Liver (tissue), 6 donors: ENCODE measurements at regions not wholly inside any gene's neighbourhood (a gene's known extent, or its start where the extent isn't known, plus 50 kb on each side); places are given as distances from the start of the nearest gene placed in this dataset.
"Not testable (repeated sequence)": the region's sequence is repeated elsewhere in the genome, so short reads cannot be mapped to it uniquely, and the experiment has no call there.

Source experiments
- DNase-seq: peaks from one replicate; pipeline ENCODE4 v3.0.0-alpha.2; 2017; ENCODE audit warnings: low spot score
- H3K27ac ChIP-seq, 2 donors: one replicate each; pipeline ENCODE4 v1.7.0; 2013; ENCODE audit warnings: inconsistent platforms in 2 of 2, low read length in 2 of 2, control low read depth in 1 of 2, low read depth in 1 of 2, mild to moderate bottlenecking in 1 of 2
- H3K27me3 ChIP-seq, 4 donors: one replicate each; pipeline versions ENCODE4 v1.6.1 to v1.7.0; 2013; ENCODE audit warnings: low read length in 3 of 4, inconsistent platforms in 1 of 4, mild to moderate bottlenecking in 1 of 4, moderate library complexity in 1 of 4; ENCODE audit not compliant: control insufficient read depth in 4 of 4, insufficient read depth in 4 of 4
- H3K36me3 ChIP-seq, 4 donors: one replicate each; pipeline versions ENCODE4 v1.6.1 to v1.7.0; 2013; ENCODE audit warnings: low read length in 3 of 4, mild to moderate bottlenecking in 3 of 4, low read depth in 1 of 4, moderate library complexity in 1 of 4; ENCODE audit not compliant: control insufficient read depth in 4 of 4, insufficient read depth in 3 of 4
- H3K4me1 ChIP-seq, 4 donors: one replicate each; pipeline versions ENCODE4 v1.6.1 to v1.7.0; 2013; ENCODE audit warnings: low read length in 3 of 4, mild to moderate bottlenecking in 3 of 4, moderate library complexity in 1 of 4; ENCODE audit not compliant: control insufficient read depth in 4 of 4, insufficient read depth in 4 of 4
- H3K4me3 ChIP-seq, 3 donors: one replicate each; pipeline versions ENCODE4 v1.6.1 to v1.7.0; 2013; ENCODE audit warnings: low read length in 3 of 3, control low read depth in 1 of 3, low read depth in 1 of 3, mild to moderate bottlenecking in 1 of 3
- H3K9ac ChIP-seq, 2 donors: one replicate each; pipeline ENCODE4 v1.7.0; 2013; ENCODE audit warnings: low read length in 2 of 2, mild to moderate bottlenecking in 2 of 2, moderate library complexity in 2 of 2, control low read depth in 1 of 2, low read depth in 1 of 2
- H3K9me3 ChIP-seq, 4 donors: one replicate each; pipeline versions ENCODE4 v1.6.1 to v1.7.0; 2013; ENCODE audit warnings: low read length in 3 of 4; ENCODE audit not compliant: control insufficient read depth in 4 of 4
- WGBS: extraction: QIAGEN DNeasy Blood & Tissue Kit; methylation state at CpG from one replicate; pipeline ENCODE4 v1.1.7; 2013; 5-methylcytosine and 5-hydroxymethylcytosine counted together
- donor health status: healthy.
- donor health status: healthy.
- donor health status: healthy.

DNA sequence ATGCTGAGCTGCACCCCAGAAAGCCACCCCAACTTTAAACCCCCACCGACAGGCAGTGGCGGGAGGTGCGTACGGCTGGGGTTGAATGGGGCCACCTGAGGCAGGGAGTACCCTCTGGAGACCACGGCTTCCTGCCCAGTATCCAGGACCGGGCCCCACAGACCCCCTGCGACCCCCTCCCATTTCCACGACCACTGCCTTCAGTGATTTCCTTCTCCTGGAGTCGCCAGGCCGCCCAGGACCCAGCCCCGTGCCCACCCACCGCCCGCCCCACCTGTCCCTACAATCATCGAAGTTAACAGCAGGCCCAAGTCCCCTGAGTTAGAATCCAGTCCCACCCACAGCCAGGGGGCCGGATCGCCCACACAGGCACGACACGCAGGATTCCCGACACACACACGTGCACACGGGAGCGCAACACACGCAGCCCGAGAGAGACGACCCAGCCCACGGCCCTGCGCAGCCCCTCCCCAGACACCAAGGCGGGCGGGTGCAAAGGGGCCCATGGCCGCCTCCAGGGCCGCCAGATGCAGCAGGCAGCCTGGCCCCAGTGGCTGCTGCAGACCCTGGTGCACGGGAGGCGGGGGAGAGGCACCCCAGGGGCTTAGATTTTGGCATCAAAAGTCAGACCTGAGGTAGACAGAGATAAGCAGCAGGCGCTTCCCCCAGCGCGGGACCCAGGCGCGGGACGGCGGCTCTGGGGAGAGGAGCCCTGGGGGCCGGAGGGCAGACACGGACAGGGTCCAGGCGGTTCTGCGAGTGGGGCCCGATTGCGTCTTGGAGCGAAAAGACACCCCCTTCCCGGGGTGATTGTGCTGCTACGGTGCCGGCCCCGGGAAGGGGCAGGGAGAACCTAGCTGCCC lies 104.8 kb downstream of the SPATA31A6 start:
- H3K27ac ChIP-seq, H3K4me1 ChIP-seq, H3K9me3 ChIP-seq, H3K36me3 ChIP-seq, H3K9ac ChIP-seq, H3K4me3 ChIP-seq, H3K27me3 ChIP-seq, DNase-seq: not testable (repeated sequence)
- WGBS = 81% methylated on average over 49 of the region's 51 CpGs

- H3K27me3 ChIP-seq, H3K27ac ChIP-seq, H3K9me3 ChIP-seq, H3K4me1 ChIP-seq, H3K4me3 ChIP-seq, DNase-seq, H3K36me3 ChIP-seq, H3K9ac ChIP-seq: not testable (repeated sequence)
- WGBS = 92% methylated on average over 8 of the region's 11 CpGs
Measured at GRCh38 chr9:42288865-42289229, 105.4 kb downstream of the SPATA31A6 start.

DNA sequence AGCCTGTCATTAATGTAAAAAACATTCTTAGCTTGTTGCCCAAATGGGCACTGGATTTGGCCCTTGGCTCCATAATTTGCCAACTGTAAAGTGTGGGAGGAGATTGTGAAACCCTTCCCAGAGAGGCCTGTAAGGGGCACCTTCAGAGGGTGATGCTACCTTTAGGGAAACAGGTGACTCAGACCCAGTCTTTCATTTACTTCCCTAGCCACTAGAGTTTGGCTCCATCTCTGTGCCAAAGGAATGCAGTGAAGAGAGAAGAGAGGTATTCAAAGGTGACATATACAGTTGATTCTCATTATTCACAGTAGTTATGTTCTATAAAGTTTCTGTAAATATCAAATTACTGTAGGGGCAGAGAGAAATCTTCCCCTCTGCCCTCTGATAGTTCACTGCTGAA lies 116.7 kb downstream of the SPATA31A6 start:
- not testable (repeated sequence) for H3K9ac ChIP-seq, H3K36me3 ChIP-seq, H3K4me1 ChIP-seq, H3K27ac ChIP-seq, H3K4me3 ChIP-seq, H3K9me3 ChIP-seq, DNase-seq, H3K27me3 ChIP-seq

GRCh38 chr9:42306625-42307024 lies 123.2 kb downstream of the SPATA31A6 start:
- not testable (repeated sequence) for H3K27me3 ChIP-seq, DNase-seq, H3K27ac ChIP-seq, H3K9ac ChIP-seq, H3K4me3 ChIP-seq, H3K9me3 ChIP-seq, H3K36me3 ChIP-seq, H3K4me1 ChIP-seq
- 46% methylated on average over 2 of the region's 2 CpGs for WGBS

DNA sequence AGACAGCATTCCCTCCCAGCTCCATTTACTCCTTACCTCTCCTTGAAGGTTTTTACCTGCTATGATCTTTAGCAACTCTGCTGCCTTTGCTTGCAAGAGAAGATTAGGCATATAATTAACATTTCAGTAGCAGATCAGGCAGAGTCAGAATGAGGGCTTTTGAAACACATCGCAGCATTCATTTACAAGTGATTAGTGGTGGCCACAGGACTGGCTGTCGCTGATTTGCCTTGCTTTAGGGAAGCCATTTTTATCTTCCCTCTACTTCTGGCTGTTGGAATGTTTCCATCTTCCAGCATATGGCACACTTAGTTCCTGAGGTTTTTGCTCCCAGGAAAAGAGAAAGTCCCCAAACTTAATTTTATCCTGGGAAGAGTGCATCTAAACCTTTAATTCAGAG lies 124.0 kb downstream of the SPATA31A6 start:
- H3K4me1 ChIP-seq, H3K36me3 ChIP-seq, H3K27ac ChIP-seq, H3K4me3 ChIP-seq, H3K27me3 ChIP-seq, DNase-seq, H3K9ac ChIP-seq, H3K9me3 ChIP-seq: not testable (repeated sequence)
- WGBS = 17% methylated on average over 2 of the region's 2 CpGs

DNA sequence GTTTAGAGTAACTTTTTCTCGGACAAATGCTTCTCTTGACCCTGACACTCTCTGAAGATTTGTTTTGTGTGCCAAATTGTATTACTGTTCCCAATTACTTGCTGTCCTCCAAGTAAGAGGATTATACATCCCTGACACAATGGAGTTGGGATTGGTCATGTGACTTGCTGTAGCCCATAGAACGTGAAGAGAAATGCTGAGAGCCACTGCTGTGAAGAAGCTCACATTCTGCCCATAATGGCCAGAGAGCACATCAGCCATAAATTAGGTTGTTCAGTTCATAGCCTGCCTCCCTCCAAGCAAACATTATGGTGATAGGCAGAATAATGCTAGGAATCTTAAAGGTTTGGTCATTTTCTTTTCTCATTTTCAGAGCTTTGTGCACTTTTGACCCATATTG lies 127.5 kb downstream of the SPATA31A6 start:
- not testable (repeated sequence) for H3K4me1 ChIP-seq, H3K9ac ChIP-seq, H3K9me3 ChIP-seq, DNase-seq, H3K27ac ChIP-seq, H3K27me3 ChIP-seq, H3K36me3 ChIP-seq, H3K4me3 ChIP-seq
- WGBS = 50% methylated on average over 2 of the region's 2 CpGs

- not testable (repeated sequence) for H3K27ac ChIP-seq, H3K27me3 ChIP-seq, H3K9ac ChIP-seq, H3K4me1 ChIP-seq, H3K9me3 ChIP-seq, DNase-seq, H3K4me3 ChIP-seq, H3K36me3 ChIP-seq
- 95% methylated on average over 5 of the region's 5 CpGs for WGBS
Measured at GRCh38 chr9:42316026-42316425, 132.6 kb downstream of the SPATA31A6 start.

DNA sequence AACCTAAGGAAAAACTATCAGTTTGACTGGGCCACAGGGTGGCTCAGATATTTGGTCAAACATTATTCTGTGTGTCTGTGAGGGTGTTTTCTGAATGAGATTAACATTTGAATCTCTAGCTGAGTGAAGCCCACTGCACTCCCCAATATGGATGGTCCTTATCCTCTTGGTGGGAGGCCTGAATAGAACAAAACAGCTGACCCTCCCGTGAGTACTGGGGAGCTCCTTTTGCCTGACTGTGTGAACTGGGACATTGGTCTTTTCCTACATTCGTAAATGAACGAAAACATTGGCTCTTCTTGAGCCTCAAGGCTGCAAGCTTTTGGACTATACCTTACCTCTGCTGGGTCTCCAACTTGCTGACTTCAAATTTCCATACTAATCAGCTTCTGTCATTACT lies 134.2 kb downstream of the SPATA31A6 start:
- 27% methylated on average over 3 of the region's 3 CpGs for WGBS
- not testable (repeated sequence) for H3K4me3 ChIP-seq, DNase-seq, H3K27me3 ChIP-seq, H3K27ac ChIP-seq, H3K36me3 ChIP-seq, H3K9ac ChIP-seq, H3K4me1 ChIP-seq, H3K9me3 ChIP-seq
